Fibroblast of lung (primary cell): ENCODE measurements at regions not wholly inside any gene's neighbourhood (a gene's known extent, or its start where the extent isn't known, plus 50 kb on each side); places are given as distances from the start of the nearest gene placed in this dataset.

Source experiments
- DNase-seq, 2 donors: peaks; one replicate each; pipeline versions ENCODE4 v3.0.0 to v3.0.0-alpha.2; 2010; ENCODE audit warnings: low read depth in 2 of 2
- H2AFZ ChIP-seq: 2 replicates; pipeline ENCODE4 v1.5.1; 2012; ENCODE audit warnings: low read length, control low read depth, inconsistent platforms
- H3K27ac ChIP-seq: 2 replicates; pipeline ENCODE4 v1.5.1; 2011; ENCODE audit warnings: low read length, control low read depth; ENCODE audit not compliant: insufficient read depth
- H3K27me3 ChIP-seq: 2 replicates; pipeline ENCODE4 v1.5.1; 2011; ENCODE audit warnings: mild to moderate bottlenecking, low read length; ENCODE audit not compliant: control insufficient read depth, insufficient read depth
- H3K36me3 ChIP-seq: 2 replicates; pipeline ENCODE4 v1.5.1; 2011; ENCODE audit warnings: low read length; ENCODE audit not compliant: control insufficient read depth, insufficient read depth
- H3K4me1 ChIP-seq: 2 replicates; pipeline ENCODE4 v1.5.1; 2011; ENCODE audit warnings: low read length; ENCODE audit not compliant: control insufficient read depth, insufficient read depth; ENCODE audit errors: extremely low read depth
- H3K4me2 ChIP-seq: 2 replicates; pipeline ENCODE4 v1.5.1; 2011; ENCODE audit warnings: low read length, control low read depth; ENCODE audit not compliant: insufficient read depth; ENCODE audit errors: extremely low read depth
- H3K4me3 ChIP-seq, 4 experiments: fragments of 200-600 bp in 1 of 4; sonication (generic) in 1 of 4; replicated peaks in 1 of 4; 2 replicates each; pipeline ENCODE4 v1.5.1; 2011 to 2016; ENCODE audit warnings: low read length in 4 of 4, low read depth in 3 of 4, mild to moderate bottlenecking in 3 of 4, control low read depth in 2 of 4, inconsistent platforms in 1 of 4, mixed read lengths in 1 of 4; ENCODE audit not compliant: insufficient read depth in 1 of 4; ENCODE audit errors: control extremely low read depth in 1 of 4
- H3K79me2 ChIP-seq: 2 replicates; pipeline ENCODE4 v1.5.1; 2012; ENCODE audit warnings: mild to moderate bottlenecking, low read length, inconsistent platforms; ENCODE audit not compliant: control insufficient read depth, insufficient read depth
- H3K9ac ChIP-seq: 2 replicates; pipeline ENCODE4 v1.5.1; 2011; ENCODE audit warnings: mild to moderate bottlenecking, low read length, control low read depth; ENCODE audit not compliant: insufficient read depth
- H3K9me3 ChIP-seq: 2 replicates; pipeline ENCODE4 v1.5.1; 2012; ENCODE audit warnings: low read depth, low read length; ENCODE audit not compliant: control insufficient read depth, insufficient read depth
- H4K20me1 ChIP-seq: 2 replicates; pipeline ENCODE4 v1.5.1; 2011; ENCODE audit warnings: low read length; ENCODE audit not compliant: control insufficient read depth, insufficient read depth; ENCODE audit errors: extremely low read depth
- EZH2 ChIP-seq: IDR thresholded peaks from 2 replicates; pipeline ENCODE4 v1.5.1; 2012; ENCODE audit warnings: low read length, control low read depth, mild to moderate bottlenecking; ENCODE audit errors: missing control alignments
- TF ChIP-seq, protein P1 (sequence below), 2 donors: IDR thresholded peaks in 1 of 2; conservative IDR thresholded peaks in 1 of 2; 1 replicate in 1 of 2; 2 replicates in 1 of 2; pipeline ENCODE4 v1.5.1; 2011 to 2012; ENCODE audit warnings: low read length in 2 of 2, control low read depth in 1 of 2, inconsistent platforms in 1 of 2, low read depth in 1 of 2, mild to moderate bottlenecking in 1 of 2

DNA sequence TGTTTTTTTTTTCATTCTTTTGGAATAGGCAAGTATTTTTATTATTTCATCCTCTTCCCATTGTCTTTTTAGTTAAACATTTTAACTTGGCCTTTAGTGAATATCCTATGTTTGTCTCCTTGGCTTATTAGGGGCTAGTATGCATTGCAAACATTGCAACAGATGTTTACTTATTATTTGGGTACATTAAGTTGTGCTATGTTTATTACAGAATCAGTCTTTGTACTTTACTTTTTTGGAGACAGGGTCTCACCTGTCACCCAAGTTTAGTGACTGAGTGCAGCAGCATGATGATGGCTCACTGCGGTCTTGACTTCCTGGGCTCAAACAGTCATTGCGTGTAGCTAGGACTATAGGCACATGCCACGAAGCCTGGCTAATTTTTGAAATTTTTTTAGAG, 51.1 kb upstream of the NUDT6 start:
- Histone ChIP-seq H3K79me2 (no peaks in the 10 kb centered on the region), H3K27ac (no peak overlapping the region), H3K4me2 (no peak overlapping the region), H2AFZ (no peak overlapping the region), H3K9ac (no peak overlapping the region), H4K20me1 (no peaks in the 10 kb centered on the region), H3K36me3 (peaks cover 3% of the 10 kb centered on the region), H3K27me3 (no peaks in the 10 kb centered on the region), H3K4me3 (no peak overlapping the region), H3K9me3 (no peaks in the 10 kb centered on the region), H3K4me1 (peaks cover 2% of the 10 kb centered on the region)
- TF ChIP-seq, protein P1, sequence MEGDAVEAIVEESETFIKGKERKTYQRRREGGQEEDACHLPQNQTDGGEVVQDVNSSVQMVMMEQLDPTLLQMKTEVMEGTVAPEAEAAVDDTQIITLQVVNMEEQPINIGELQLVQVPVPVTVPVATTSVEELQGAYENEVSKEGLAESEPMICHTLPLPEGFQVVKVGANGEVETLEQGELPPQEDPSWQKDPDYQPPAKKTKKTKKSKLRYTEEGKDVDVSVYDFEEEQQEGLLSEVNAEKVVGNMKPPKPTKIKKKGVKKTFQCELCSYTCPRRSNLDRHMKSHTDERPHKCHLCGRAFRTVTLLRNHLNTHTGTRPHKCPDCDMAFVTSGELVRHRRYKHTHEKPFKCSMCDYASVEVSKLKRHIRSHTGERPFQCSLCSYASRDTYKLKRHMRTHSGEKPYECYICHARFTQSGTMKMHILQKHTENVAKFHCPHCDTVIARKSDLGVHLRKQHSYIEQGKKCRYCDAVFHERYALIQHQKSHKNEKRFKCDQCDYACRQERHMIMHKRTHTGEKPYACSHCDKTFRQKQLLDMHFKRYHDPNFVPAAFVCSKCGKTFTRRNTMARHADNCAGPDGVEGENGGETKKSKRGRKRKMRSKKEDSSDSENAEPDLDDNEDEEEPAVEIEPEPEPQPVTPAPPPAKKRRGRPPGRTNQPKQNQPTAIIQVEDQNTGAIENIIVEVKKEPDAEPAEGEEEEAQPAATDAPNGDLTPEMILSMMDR (conservative IDR thresholded peaks at IDR 0.05 in 1 of 2, IDR thresholded peaks at IDR 0.05 in 1 of 2; ENCODE audit: low read depth in 1 of 2, low read length in 2 of 2): no peak
- no peak for TF ChIP-seq EZH2
- DNase-seq: no peak

DNA sequence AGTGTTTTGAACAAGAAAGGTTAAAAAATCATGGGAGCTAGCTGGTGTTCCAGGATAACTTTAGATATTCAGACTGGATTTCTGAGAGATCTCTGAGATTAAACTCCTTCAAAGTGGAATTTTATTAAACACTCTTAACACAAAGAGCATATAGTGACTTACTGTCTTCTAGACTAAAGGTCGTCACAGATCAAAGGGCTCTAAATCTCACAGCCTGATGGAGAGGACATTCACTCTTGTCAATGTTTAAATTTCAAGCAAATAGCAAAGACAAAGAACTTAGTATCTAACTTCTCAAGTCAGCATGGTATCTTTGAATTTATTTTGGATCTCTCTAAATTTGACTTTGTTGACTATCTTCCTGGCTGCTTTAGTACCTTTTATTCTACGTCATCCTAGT, 53.7 kb upstream of the NUDT6 start:
- H3K9ac ChIP-seq: no peak overlapping the region
- peaks cover 3% of the 10 kb centered on the region for H3K36me3 ChIP-seq
- H3K79me2 ChIP-seq: no peaks in the 10 kb centered on the region
- H3K27me3 ChIP-seq: no peaks in the 10 kb centered on the region
- H3K4me2 ChIP-seq: no peak overlapping the region
- TF ChIP-seq, protein P1 (conservative IDR thresholded peaks at IDR 0.05 in 1 of 2, IDR thresholded peaks at IDR 0.05 in 1 of 2; ENCODE audit: low read depth in 1 of 2, low read length in 2 of 2): no peak
- no peak for TF ChIP-seq EZH2
- H3K27ac ChIP-seq: no peak overlapping the region
- DNase-seq: no peak
- no peak overlapping the region for H3K4me3 ChIP-seq
- no peaks in the 10 kb centered on the region for H3K4me1 ChIP-seq
- no peaks in the 10 kb centered on the region for H3K9me3 ChIP-seq
- H2AFZ ChIP-seq: no peak overlapping the region
- H4K20me1 ChIP-seq: no peaks in the 10 kb centered on the region

DNA sequence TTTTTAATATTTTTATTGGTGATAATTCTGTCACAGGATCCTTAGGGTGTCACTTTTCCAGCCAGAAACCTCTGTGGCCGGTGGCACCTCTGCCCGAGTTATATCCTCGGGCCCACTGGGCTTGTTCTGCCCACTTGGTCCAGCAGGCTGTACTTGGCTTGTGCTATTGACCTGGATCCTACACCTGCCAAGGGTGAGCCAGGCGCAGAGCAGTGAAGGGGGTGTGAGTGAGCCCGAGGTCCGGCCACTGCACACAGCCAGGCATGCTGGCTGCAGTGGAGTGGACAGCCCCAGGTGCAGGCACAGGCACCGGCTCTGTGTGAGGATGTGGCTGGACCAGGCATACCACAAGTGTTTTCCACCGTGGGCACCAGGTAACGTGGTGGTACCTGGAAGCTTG, 54.7 kb upstream of the NUDT6 start:
- H3K36me3 ChIP-seq: peaks cover 3% of the 10 kb centered on the region

More for the DNA sequence above, 54.7 kb upstream of the NUDT6 start:
- Histone ChIP-seq H4K20me1 (no peaks in the 10 kb centered on the region), H3K79me2 (no peaks in the 10 kb centered on the region), H3K27ac (no peak overlapping the region), H3K4me1 (no peaks in the 10 kb centered on the region), H3K4me2 (no peak overlapping the region), H3K27me3 (no peaks in the 10 kb centered on the region), H3K4me3 (no peak overlapping the region), H3K9ac (no peak overlapping the region), H2AFZ (no peak overlapping the region), H3K9me3 (no peaks in the 10 kb centered on the region)
- DNase-seq: no peak
- no peak for TF ChIP-seq EZH2
- TF ChIP-seq, protein P1 (conservative IDR thresholded peaks at IDR 0.05 in 1 of 2, IDR thresholded peaks at IDR 0.05 in 1 of 2; ENCODE audit: low read depth in 1 of 2, low read length in 2 of 2): no peak
